Prostate gland (tissue), 2 donors: ENCODE measurements at regions not wholly inside any gene's neighbourhood (a gene's known extent, or its start where the extent isn't known, plus 50 kb on each side); places are given as distances from the start of the nearest gene placed in this dataset.

ENCODE experiments used
- DNase-seq: peaks from one replicate; pipeline ENCODE4 v3.0.0-alpha.2; 2019; ENCODE audit warnings: low spot score
- H3K27ac ChIP-seq, 2 donors: fragments of 200-600 bp; sonication (generic); 2 replicates each; pipeline ENCODE4 v1.5.1; 2017 to 2019
- H3K27me3 ChIP-seq: fragments of 200-600 bp; sonication (generic); replicated peaks from 2 replicates; pipeline ENCODE4 v1.5.1; 2019; ENCODE audit not compliant: insufficient read depth
- H3K36me3 ChIP-seq, 2 donors: fragments of 200-600 bp; sonication (generic); 1 replicate in 1 of 2; 2 replicates in 1 of 2; pipeline versions ENCODE4 v1.5.1 to v1.8.1; 2017 to 2019
- H3K4me1 ChIP-seq: fragments of 200-600 bp; sonication (generic); replicated peaks from 2 replicates; pipeline ENCODE4 v1.5.1; 2019
- H3K4me3 ChIP-seq, 2 donors: fragments of 200-600 bp; sonication (generic); 2 replicates each; pipeline ENCODE4 v1.5.1; 2017 to 2019
- H3K9me3 ChIP-seq: fragments of 200-600 bp; sonication (generic); 2 replicates; pipeline ENCODE4 v1.5.1; 2017
- CTCF ChIP-seq, 4 experiments: fragments of 200-600 bp in 2 of 4; fragments of 450-650 bp in 2 of 4; sonication (generic) in 2 of 4; IDR thresholded peaks; 1 replicate in 3 of 4; 2 replicates in 1 of 4; pipeline ENCODE4 v1.5.1; 2016 to 2019; ENCODE audit warnings: antibody characterized with exemption in 4 of 4, mild to moderate bottlenecking in 2 of 4, moderate library complexity in 2 of 4
- POLR2A ChIP-seq: fragments of 450-650 bp; IDR thresholded peaks from one replicate; pipeline ENCODE4 v1.6.1; 2016; ENCODE audit warnings: antibody characterized with exemption, mild to moderate bottlenecking
- POLR2AphosphoS5 ChIP-seq: sonication (generic); formaldehyde crosslinking; IDR thresholded peaks from one replicate; pipeline ENCODE4 v1.6.1; 2017; ENCODE audit warnings: antibody characterized with exemption
- WGBS: methylation state at CpG from one replicate; pipeline ENCODE4 v1.1.5; 2018; 5-methylcytosine and 5-hydroxymethylcytosine counted together
- intact Hi-C: fragments of 100-400 bp; cut with DNase I; formaldehyde crosslinking; loops from one replicate; pipeline ENCODE4 v1.14.2; 2022

- intact Hi-C loops: no loop called here
- no peaks in the 10 kb centered on the region for H3K27me3 ChIP-seq
- no peak overlapping the region for H3K27ac ChIP-seq
- H3K9me3 ChIP-seq: no peaks in the 10 kb centered on the region
- H3K4me3 ChIP-seq: no peak overlapping the region
- no peak for DNase-seq
- no peaks in the 10 kb centered on the region for H3K36me3 ChIP-seq
- no peak for TF ChIP-seq POLR2AphosphoS5
- no peak for TF ChIP-seq CTCF (IDR thresholded peaks at IDR 0.05)
- no peak for TF ChIP-seq POLR2A
- 94% methylated on average over 2 of the region's 2 CpGs for WGBS
- H3K4me1 ChIP-seq: no peaks in the 10 kb centered on the region
Measured at GRCh38 chr6:14796974-14797762, 448.7 kb upstream of the JARID2 start.

- intact Hi-C loops: no loop called here
- TF ChIP-seq POLR2A (no peak), CTCF (IDR thresholded peaks at IDR 0.05) (no peak), POLR2AphosphoS5 (no peak)
- Histone ChIP-seq H3K9me3 (no peaks in the 10 kb centered on the region), H3K4me3 (no peak overlapping the region), H3K27ac (no peak overlapping the region), H3K4me1 (no peaks in the 10 kb centered on the region), H3K27me3 (no peaks in the 10 kb centered on the region), H3K36me3 (no peaks in the 10 kb centered on the region)
- no peak for DNase-seq
Measured at GRCh38 chr6:14797875-14798593, 447.8 kb upstream of the JARID2 start.

GRCh38 chr6:14798594-14798982 is 447.3 kb upstream of the JARID2 start:
- TF ChIP-seq POLR2AphosphoS5 (no peak), POLR2A (no peak), CTCF (IDR thresholded peaks at IDR 0.05) (no peak)
- DNase-seq: no peak
- intact Hi-C loops: no loop called here
- Histone ChIP-seq H3K27ac (no peak overlapping the region), H3K9me3 (no peaks in the 10 kb centered on the region), H3K27me3 (no peaks in the 10 kb centered on the region), H3K4me1 (no peaks in the 10 kb centered on the region), H3K4me3 (no peak overlapping the region), H3K36me3 (no peaks in the 10 kb centered on the region)
- 95% methylated on average over 4 of the region's 4 CpGs for WGBS

GRCh38 chr6:14798996-14799588 is 446.8 kb upstream of the JARID2 start:
- Histone ChIP-seq H3K27me3 (no peaks in the 10 kb centered on the region), H3K27ac (no peak overlapping the region), H3K4me1 (no peaks in the 10 kb centered on the region), H3K9me3 (no peaks in the 10 kb centered on the region), H3K4me3 (no peak overlapping the region), H3K36me3 (no peaks in the 10 kb centered on the region)
- WGBS: 97% methylated on average over 2 of the region's 2 CpGs
- intact Hi-C loops: no loop called here
- no peak for DNase-seq
- TF ChIP-seq POLR2A (no peak), POLR2AphosphoS5 (no peak), CTCF (IDR thresholded peaks at IDR 0.05) (no peak)
